GM12873 (cell line): ENCODE measurements at regions not wholly inside any gene's neighbourhood (a gene's known extent, or its start where the extent isn't known, plus 50 kb on each side); places are given as distances from the start of the nearest gene placed in this dataset.

Experiments
- TF ChIP-seq, protein P1 (sequence below): IDR thresholded peaks from 2 replicates; pipeline ENCODE4 v1.5.1; 2012; ENCODE audit warnings: low read depth, mild to moderate bottlenecking, moderate library complexity, low read length, control low read depth; ENCODE audit not compliant: insufficient read depth; ENCODE audit errors: missing control alignments

DNA sequence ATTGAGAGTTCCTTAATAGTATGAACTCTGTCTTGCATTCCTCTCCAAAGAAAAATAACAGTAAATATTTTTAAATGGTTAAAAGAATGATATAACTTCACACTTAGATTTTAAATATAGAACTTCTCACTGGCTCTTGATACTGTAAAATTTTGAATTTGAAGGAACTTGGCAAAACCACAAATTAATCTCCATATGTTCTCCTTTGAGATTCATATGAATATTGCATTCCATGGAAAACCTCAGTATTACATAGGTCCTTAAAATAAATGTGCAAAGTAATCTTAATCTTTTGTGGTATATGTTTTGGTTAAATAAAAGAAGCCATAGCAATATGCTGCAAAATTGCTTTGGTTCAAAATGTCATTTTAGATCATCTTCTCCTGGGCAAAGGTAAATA, 1137.6 kb upstream of the LRRTM3 start:
- TF ChIP-seq, protein P1, sequence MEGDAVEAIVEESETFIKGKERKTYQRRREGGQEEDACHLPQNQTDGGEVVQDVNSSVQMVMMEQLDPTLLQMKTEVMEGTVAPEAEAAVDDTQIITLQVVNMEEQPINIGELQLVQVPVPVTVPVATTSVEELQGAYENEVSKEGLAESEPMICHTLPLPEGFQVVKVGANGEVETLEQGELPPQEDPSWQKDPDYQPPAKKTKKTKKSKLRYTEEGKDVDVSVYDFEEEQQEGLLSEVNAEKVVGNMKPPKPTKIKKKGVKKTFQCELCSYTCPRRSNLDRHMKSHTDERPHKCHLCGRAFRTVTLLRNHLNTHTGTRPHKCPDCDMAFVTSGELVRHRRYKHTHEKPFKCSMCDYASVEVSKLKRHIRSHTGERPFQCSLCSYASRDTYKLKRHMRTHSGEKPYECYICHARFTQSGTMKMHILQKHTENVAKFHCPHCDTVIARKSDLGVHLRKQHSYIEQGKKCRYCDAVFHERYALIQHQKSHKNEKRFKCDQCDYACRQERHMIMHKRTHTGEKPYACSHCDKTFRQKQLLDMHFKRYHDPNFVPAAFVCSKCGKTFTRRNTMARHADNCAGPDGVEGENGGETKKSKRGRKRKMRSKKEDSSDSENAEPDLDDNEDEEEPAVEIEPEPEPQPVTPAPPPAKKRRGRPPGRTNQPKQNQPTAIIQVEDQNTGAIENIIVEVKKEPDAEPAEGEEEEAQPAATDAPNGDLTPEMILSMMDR: no peak

DNA sequence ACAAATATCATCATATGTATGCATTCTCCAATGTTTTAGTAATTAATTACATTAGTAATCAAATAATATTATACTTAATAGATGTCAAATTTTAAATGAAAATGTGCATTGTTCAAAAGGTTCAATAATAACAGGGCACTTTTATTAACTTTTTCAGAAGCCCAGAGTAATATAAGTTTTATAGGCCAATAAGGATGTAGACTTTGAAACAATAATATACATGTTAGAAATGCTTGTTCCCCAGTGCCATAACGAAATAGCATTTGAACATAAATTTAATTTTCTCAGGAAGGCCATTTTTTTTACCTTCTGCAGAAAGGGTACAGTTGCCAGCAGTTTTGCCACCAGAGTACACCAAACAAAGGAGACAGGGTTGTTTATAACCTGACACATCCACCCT, 1133.9 kb upstream of the LRRTM3 start:
- TF ChIP-seq, protein P1: no peak

DNA sequence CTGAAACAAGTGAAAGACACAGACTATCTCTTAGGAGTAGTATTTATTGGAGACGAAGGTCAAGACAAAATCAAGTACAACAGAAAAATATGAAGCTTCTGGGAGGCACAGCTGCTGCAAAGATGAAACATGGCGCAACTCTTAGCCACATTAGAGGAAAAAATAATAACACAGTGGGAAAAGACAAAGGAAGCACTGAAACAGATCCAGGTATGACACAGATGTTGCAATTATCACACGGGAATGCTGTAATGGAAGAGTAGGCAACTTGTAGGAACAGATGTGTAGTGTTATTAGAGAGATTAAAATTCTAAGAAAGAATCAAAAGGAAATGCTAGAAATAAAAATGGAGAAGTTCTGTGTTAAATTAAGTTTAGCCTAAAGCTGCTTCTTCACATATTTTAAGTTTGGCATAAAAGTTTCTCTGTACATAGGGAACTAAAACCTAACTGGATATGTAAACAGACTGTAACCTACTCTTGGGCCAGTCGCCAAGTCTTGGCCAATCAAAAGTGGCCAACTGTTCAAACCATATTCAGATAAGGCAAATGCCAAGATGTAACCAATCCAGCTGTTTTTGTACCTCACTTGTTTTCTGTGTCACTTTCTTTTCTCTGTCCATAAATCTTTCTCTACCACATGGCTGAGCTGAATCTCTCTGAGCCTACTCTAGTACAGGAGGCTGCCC, 1132.0 kb upstream of the LRRTM3 start:
- TF ChIP-seq, protein P1: no peak

DNA sequence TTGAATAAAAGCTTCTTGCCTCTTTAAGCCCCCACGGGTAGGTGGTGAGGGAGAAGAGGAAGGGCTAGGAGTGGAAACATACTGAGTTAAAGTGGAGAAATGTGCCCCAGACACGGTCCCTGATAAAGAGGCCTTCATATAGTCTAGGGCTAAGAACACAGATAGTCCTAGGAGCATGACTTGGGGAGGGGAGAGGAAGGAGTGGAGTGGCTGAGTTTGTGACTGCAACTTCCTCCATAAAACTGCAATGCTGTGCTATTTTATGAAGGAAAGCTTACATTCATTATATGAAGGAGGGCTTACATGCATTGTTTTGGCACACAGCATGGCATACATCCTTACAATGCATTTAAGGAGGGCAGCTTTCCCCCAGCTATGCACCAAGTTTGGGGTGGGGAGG, 1129.4 kb upstream of the LRRTM3 start:
- TF ChIP-seq, protein P1: no peak

DNA sequence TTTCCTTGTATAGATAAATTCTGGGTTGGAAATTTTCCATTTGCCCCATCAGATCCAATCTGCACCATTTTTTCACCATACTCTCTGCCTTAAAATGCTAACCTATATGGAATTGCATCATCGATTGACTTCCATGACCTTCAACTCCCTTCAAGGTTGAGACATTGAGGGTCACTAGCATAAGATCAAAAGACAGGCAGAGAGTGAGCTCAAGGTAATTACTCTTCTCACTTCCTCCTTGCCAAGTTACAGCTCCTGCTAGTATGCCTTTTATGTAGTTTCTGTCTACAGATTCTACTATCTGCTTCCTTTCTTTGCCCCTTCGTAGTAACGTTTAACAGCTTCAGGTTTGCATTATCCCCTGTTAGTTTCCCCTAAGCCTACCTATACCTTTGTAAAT, 1127.7 kb upstream of the LRRTM3 start:
- TF ChIP-seq, protein P1: no peak

DNA sequence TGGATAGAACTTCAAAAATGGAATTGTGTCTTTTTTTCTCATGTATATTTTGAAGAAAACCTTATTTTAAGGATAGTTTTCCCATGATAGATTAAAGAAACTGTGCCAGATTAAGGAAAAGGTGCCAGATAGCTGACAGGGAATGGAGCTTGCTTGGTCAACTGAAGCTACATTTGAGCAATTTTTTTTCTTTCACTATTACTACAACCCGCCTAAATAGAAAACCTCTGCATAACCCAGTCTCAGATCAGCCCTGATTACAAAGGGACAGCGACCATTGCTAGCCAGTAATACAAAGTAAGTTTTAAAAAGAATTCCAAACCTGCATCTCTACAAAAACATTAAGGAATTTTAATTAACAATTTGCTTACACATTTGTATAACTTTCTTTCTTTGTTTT, 1123.4 kb upstream of the LRRTM3 start:
- TF ChIP-seq, protein P1: no peak

DNA sequence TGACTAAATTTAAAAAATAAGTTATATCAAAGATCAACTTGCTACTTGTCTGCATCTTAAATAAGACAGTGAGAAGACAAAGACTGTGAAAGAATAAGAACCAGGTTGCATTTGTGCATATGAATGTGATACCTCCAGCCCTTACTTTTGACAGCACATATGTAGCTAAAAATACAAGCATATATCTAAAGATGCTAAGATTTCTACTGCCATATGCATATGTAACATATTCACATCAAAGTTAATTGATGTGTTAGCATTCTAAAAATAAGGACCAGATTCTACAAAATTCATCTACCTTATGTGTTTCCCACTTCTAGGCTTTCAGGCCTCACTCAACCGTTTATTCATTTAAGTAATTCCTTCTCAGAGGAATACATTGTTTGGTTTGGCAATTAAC, 1120.3 kb upstream of the LRRTM3 start:
- TF ChIP-seq, protein P1: no peak

DNA sequence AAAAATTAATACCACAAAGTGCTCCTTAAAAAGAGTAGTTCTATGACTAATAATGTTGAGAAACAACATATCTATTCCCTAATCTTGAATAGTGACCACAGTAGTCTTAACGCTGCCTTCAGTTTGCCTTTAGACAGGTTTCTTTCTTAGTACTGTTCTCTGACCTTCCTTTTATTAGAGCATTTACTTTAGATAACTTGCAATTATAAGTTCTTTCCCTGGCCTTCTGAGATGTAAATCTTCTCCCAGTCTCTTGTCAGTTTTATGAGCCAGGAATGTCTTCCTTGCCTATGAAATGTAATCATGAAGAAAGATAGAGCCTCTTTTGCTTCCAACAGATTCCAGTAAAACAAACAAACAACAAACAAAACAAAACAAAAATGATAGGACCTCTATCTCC, 1119.8 kb upstream of the LRRTM3 start:
- TF ChIP-seq, protein P1: no peak
